ENCODE measurements at regions not wholly inside any gene's neighbourhood (a gene's known extent, or its start where the extent isn't known, plus 50 kb on each side); places are given as distances from the start of the nearest gene placed in this dataset.
"Not testable (repeated sequence)": the region's sequence is repeated elsewhere in the genome, so short reads cannot be mapped to it uniquely, and the experiment has no call there.

- Mint-ChIP-seq H3K27me3 (no peaks in the 10 kb centered on the region), H3K4me1 (no peaks in the 10 kb centered on the region), H3K9me3 (no peaks in the 10 kb centered on the region), H3K27ac (no peak overlapping the region), H3K4me3 (no peak overlapping the region), H3K36me3 (no peaks in the 10 kb centered on the region)
- ATAC-seq (ENCODE audit: low read depth) (no peak), DNase-seq (no peak)
- POLR2A ChIA-PET: no interaction called here
These were observed 146.1 kb upstream of the TMEM196 start for GRCh38 chr7:19919261-19920095.

- POLR2A ChIA-PET: no interaction called here
- Mint-ChIP-seq H3K27me3 (no peaks in the 10 kb centered on the region), H3K4me3 (no peak overlapping the region), H3K4me1 (no peaks in the 10 kb centered on the region), H3K27ac (no peak overlapping the region), H3K9me3 (no peaks in the 10 kb centered on the region), H3K36me3 (no peaks in the 10 kb centered on the region)
- ATAC-seq (ENCODE audit: low read depth) (no peak), DNase-seq (no peak)
These were observed 142.6 kb upstream of the TMEM196 start for GRCh38 chr7:19916046-19916445.

GRCh38 chr7:19915596-19915995 lies 142.2 kb upstream of the TMEM196 start:
- no peaks in the 10 kb centered on the region for H3K4me1 Mint-ChIP-seq
- ATAC-seq (ENCODE audit: low read depth): no peak
- H3K27ac Mint-ChIP-seq: no peak overlapping the region
- H3K27me3 Mint-ChIP-seq: no peaks in the 10 kb centered on the region
- POLR2A ChIA-PET: no interaction called here
- no peaks in the 10 kb centered on the region for H3K36me3 Mint-ChIP-seq
- H3K9me3 Mint-ChIP-seq: no peaks in the 10 kb centered on the region
- DNase-seq: no peak
- no peak overlapping the region for H3K4me3 Mint-ChIP-seq

GRCh38 chr7:19914866-19915265 lies 141.4 kb upstream of the TMEM196 start:
- no peak overlapping the region for H3K27ac Mint-ChIP-seq
- ATAC-seq (ENCODE audit: low read depth) (no peak), DNase-seq (no peak)
- no peaks in the 10 kb centered on the region for H3K27me3 Mint-ChIP-seq
- H3K4me3 Mint-ChIP-seq: no peak overlapping the region
- no peaks in the 10 kb centered on the region for H3K4me1 Mint-ChIP-seq
- no peaks in the 10 kb centered on the region for H3K9me3 Mint-ChIP-seq
- POLR2A ChIA-PET: no interaction called here
- H3K36me3 Mint-ChIP-seq: no peaks in the 10 kb centered on the region

- Mint-ChIP-seq H3K4me3 (no peak overlapping the region), H3K9me3 (peaks cover 2% of the 10 kb centered on the region), H3K4me1 (no peaks in the 10 kb centered on the region), H3K36me3 (no peaks in the 10 kb centered on the region), H3K27ac (no peak overlapping the region), H3K27me3 (no peaks in the 10 kb centered on the region)
- DNase-seq: no peak
- POLR2A ChIA-PET: no interaction called here
- no peak for ATAC-seq (ENCODE audit: low read depth)
These were observed 126.7 kb upstream of the TMEM196 start for GRCh38 chr7:19900118-19900517.

DNA sequence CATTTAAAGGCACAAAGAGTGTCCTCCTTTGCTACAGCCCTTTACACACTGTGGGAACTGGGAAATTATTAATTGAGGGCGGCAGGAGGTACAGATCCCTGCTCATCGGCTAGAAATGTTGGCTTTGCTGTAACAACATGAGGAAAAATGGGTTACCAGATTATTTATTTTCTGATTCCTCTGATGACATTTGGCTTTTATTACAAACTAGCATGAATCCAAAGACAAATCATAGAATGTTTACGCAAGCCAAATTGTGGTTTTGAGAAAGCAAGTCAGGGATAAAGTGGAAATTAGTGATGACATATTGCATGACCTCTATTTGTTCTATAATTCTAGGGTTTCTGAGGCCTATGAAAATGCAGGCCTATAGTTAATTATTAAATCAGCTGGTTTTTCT lies 126.1 kb upstream of the TMEM196 start:
- peaks cover 2% of the 10 kb centered on the region for H3K9me3 Mint-ChIP-seq
- no peaks in the 10 kb centered on the region for H3K36me3 Mint-ChIP-seq
- H3K27me3 Mint-ChIP-seq: no peaks in the 10 kb centered on the region
- ATAC-seq (ENCODE audit: low read depth) (no peak), DNase-seq (no peak)
- H3K4me1 Mint-ChIP-seq: no peaks in the 10 kb centered on the region
- no peak overlapping the region for H3K27ac Mint-ChIP-seq
- POLR2A ChIA-PET: no interaction called here
- H3K4me3 Mint-ChIP-seq: no peak overlapping the region

- POLR2A ChIA-PET: not testable (repeated sequence)
These were observed 109.5 kb upstream of the TMEM196 start for GRCh38 chr7:19882893-19883292.

DNA sequence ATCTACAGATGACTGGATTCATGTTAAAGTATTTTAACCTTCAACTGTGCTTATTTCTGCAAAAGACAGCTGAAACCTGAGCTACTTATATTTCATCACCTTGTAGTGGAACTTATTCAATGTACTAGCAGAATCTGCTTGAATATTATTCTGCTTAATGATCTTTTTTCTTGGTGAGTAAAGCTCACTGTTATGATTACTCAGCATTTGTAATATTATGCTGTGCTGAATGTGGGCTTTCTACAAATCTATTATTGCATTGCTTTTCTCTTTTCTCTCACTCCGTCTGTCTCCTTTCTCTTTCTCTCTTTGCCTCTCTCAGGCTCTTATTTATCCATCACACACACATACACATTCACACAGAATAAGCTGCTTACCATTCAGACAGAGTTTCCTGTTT lies 98.7 kb upstream of the TMEM196 start:
- POLR2A ChIA-PET: no interaction called here

More at GRCh38 chr7:19882893-19883292, 109.5 kb upstream of the TMEM196 start:
- not testable (repeated sequence) for H3K36me3 Mint-ChIP-seq; H3K27me3 Mint-ChIP-seq; H3K4me1 Mint-ChIP-seq; H3K27ac Mint-ChIP-seq; H3K4me3 Mint-ChIP-seq; DNase-seq; ATAC-seq (ENCODE audit: low read depth)
- peaks cover 10% of the 10 kb centered on the region for H3K9me3 Mint-ChIP-seq

GRCh38 chr7:19871102-19871501 lies 97.7 kb upstream of the TMEM196 start:
- H3K36me3 Mint-ChIP-seq: no peaks in the 10 kb centered on the region
- no peak overlapping the region for H3K4me3 Mint-ChIP-seq
- H3K4me1 Mint-ChIP-seq: no peaks in the 10 kb centered on the region
- ATAC-seq (ENCODE audit: low read depth): no peak
- POLR2A ChIA-PET: no interaction called here
- no peak overlapping the region for H3K27ac Mint-ChIP-seq
- H3K9me3 Mint-ChIP-seq: no peaks in the 10 kb centered on the region
- no peak for DNase-seq
- H3K27me3 Mint-ChIP-seq: no peaks in the 10 kb centered on the region

More for the DNA sequence above, 98.7 kb upstream of the TMEM196 start:
- ATAC-seq (ENCODE audit: low read depth) (no peak), DNase-seq (no peak)
- H3K36me3 Mint-ChIP-seq: no peaks in the 10 kb centered on the region
- H3K4me1 Mint-ChIP-seq: no peaks in the 10 kb centered on the region
- no peaks in the 10 kb centered on the region for H3K27me3 Mint-ChIP-seq
- no peak overlapping the region for H3K4me3 Mint-ChIP-seq
- H3K9me3 Mint-ChIP-seq: no peaks in the 10 kb centered on the region
- no peak overlapping the region for H3K27ac Mint-ChIP-seq

DNA sequence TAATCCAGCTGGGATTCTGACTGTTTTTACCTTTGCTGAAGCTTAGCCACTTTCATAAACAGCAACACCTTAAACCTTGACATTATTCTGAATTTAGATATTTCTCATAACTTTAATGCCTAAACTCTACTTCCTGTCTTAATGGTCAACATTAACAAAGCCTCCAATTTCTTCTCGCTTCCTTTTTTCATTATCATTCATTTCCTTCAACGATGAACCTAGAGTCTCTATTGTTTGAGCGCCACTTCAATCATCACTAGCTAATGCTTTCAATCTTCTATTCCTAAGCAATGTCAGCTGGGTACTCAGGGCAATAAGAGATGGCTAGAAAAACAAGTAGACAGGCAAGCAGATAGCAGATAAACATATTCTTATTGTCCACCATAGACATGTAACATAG lies 96.6 kb upstream of the TMEM196 start:
- POLR2A ChIA-PET: no interaction called here
- H3K4me1 Mint-ChIP-seq: no peaks in the 10 kb centered on the region
- no peak overlapping the region for H3K4me3 Mint-ChIP-seq
- H3K27ac Mint-ChIP-seq: no peak overlapping the region
- H3K9me3 Mint-ChIP-seq: no peaks in the 10 kb centered on the region
- DNase-seq (no peak), ATAC-seq (ENCODE audit: low read depth) (no peak)
- H3K27me3 Mint-ChIP-seq: no peaks in the 10 kb centered on the region
- no peaks in the 10 kb centered on the region for H3K36me3 Mint-ChIP-seq

- Mint-ChIP-seq H3K4me1 (no peaks in the 10 kb centered on the region), H3K9me3 (no peaks in the 10 kb centered on the region), H3K4me3 (no peak overlapping the region), H3K27ac (no peak overlapping the region), H3K27me3 (no peaks in the 10 kb centered on the region), H3K36me3 (no peaks in the 10 kb centered on the region)
- DNase-seq (no peak), ATAC-seq (ENCODE audit: low read depth) (no peak)
- POLR2A ChIA-PET: no interaction called here
These were observed 79.9 kb upstream of the TMEM196 start for GRCh38 chr7:19853261-19853832.

- DNase-seq (no peak), ATAC-seq (ENCODE audit: low read depth) (no peak)
- Mint-ChIP-seq H3K27ac (no peak overlapping the region), H3K27me3 (no peaks in the 10 kb centered on the region), H3K4me3 (no peak overlapping the region), H3K9me3 (no peaks in the 10 kb centered on the region), H3K36me3 (no peaks in the 10 kb centered on the region), H3K4me1 (no peaks in the 10 kb centered on the region)
- POLR2A ChIA-PET: no interaction called here
These were observed 78.8 kb upstream of the TMEM196 start for GRCh38 chr7:19852192-19852591.

DNA sequence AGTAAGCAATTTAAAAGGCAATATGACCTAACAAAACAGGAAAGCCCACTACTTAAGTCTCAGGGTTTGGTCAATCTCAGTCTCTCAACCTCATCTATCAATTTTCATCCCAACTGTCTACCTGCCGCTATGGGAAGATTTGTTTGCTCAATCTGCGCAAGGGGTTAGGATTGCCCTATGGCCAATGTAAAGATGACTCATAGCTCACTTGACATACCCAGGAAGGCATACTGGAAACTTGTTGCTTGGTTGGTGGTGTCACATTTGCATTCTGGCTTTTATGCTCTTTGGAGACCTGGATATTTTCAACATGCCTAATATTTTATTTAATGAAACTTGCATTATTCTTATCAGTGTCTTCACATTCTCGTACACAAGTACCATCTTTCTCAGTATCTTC lies 78.1 kb upstream of the TMEM196 start:
- DNase-seq (no peak), ATAC-seq (ENCODE audit: low read depth) (no peak)
- Mint-ChIP-seq H3K4me3 (no peak overlapping the region), H3K9me3 (no peaks in the 10 kb centered on the region), H3K27ac (no peak overlapping the region), H3K27me3 (no peaks in the 10 kb centered on the region), H3K4me1 (no peaks in the 10 kb centered on the region), H3K36me3 (no peaks in the 10 kb centered on the region)
- POLR2A ChIA-PET: no interaction called here

GRCh38 chr7:19834566-19834965 lies 61.1 kb upstream of the TMEM196 start:
- POLR2A ChIA-PET: no interaction called here
- Mint-ChIP-seq H3K4me1 (no peaks in the 10 kb centered on the region), H3K27me3 (no peaks in the 10 kb centered on the region), H3K27ac (no peak overlapping the region), H3K9me3 (peaks cover 2% of the 10 kb centered on the region), H3K4me3 (no peak overlapping the region), H3K36me3 (no peaks in the 10 kb centered on the region)
- DNase-seq (no peak), ATAC-seq (ENCODE audit: low read depth) (no peak)
